Nephron progenitor cell (in vitro differentiated cells): ENCODE measurements at regions not wholly inside any gene's neighbourhood (a gene's known extent, or its start where the extent isn't known, plus 50 kb on each side); places are given as distances from the start of the nearest gene placed in this dataset.
"Not testable (repeated sequence)": the region's sequence is repeated elsewhere in the genome, so short reads cannot be mapped to it uniquely, and the experiment has no call there.

Source experiments
- DNase-seq: peaks from one replicate; pipeline ENCODE4 v3.0.0; 2021
- H3K27ac Mint-ChIP-seq: 2 replicates; pipeline ENCODE4 v1.8.0; 2021; ENCODE audit warnings: mild to moderate bottlenecking, moderate library complexity, mixed read lengths
- H3K27me3 Mint-ChIP-seq: 2 replicates; pipeline ENCODE4 v1.8.0; 2021; ENCODE audit warnings: mild to moderate bottlenecking, low read depth, mixed read lengths; ENCODE audit not compliant: poor library complexity
- H3K36me3 Mint-ChIP-seq: 2 replicates; pipeline ENCODE4 v1.8.0; 2021; ENCODE audit warnings: low read depth, mixed read lengths
- H3K4me1 Mint-ChIP-seq: 2 replicates; pipeline ENCODE4 v1.8.0; 2021; ENCODE audit warnings: mixed read lengths
- H3K4me3 Mint-ChIP-seq: 2 replicates; pipeline ENCODE4 v1.8.0; 2021; ENCODE audit warnings: mild to moderate bottlenecking, moderate library complexity, mixed read lengths
- H3K9me3 Mint-ChIP-seq: 2 replicates; pipeline ENCODE4 v1.8.0; 2021; ENCODE audit warnings: mild to moderate bottlenecking, moderate library complexity, mixed read lengths
- CTCF ChIP-seq: fragments of 200-600 bp; sonication (generic); IDR thresholded peaks from 2 replicates; pipeline ENCODE4 v1.5.0; 2021; ENCODE audit warnings: antibody characterized with exemption

- Mint-ChIP-seq H3K4me3 (no peak overlapping the region), H3K9me3 (peaks cover 6% of the 10 kb centered on the region), H3K4me1 (no peaks in the 10 kb centered on the region), H3K36me3 (no peaks in the 10 kb centered on the region), H3K27me3 (no peaks in the 10 kb centered on the region), H3K27ac (no peak overlapping the region)
- no peak for DNase-seq
- no peak for TF ChIP-seq CTCF
Observed at GRCh38 chr18:28729321-28729720, 552.4 kb upstream of the CDH2 start.

GRCh38 chr18:28728891-28729290 lies 552.0 kb upstream of the CDH2 start:
- DNase-seq, result no peak
- no peak overlapping the region for H3K27ac Mint-ChIP-seq
- no peaks in the 10 kb centered on the region for H3K4me1 Mint-ChIP-seq
- H3K9me3 Mint-ChIP-seq, result peaks cover 6% of the 10 kb centered on the region
- no peak for TF ChIP-seq CTCF
- H3K4me3 Mint-ChIP-seq, result no peak overlapping the region
- H3K36me3 Mint-ChIP-seq, result no peaks in the 10 kb centered on the region
- H3K27me3 Mint-ChIP-seq, result no peaks in the 10 kb centered on the region

GRCh38 chr18:28727189-28727588 lies 550.3 kb upstream of the CDH2 start:
- not testable (repeated sequence) for H3K4me1 Mint-ChIP-seq, H3K9me3 Mint-ChIP-seq, H3K27ac Mint-ChIP-seq, DNase-seq, H3K4me3 Mint-ChIP-seq, H3K36me3 Mint-ChIP-seq, H3K27me3 Mint-ChIP-seq

- Mint-ChIP-seq H3K36me3 (no peaks in the 10 kb centered on the region), H3K4me3 (no peak overlapping the region), H3K27me3 (peaks cover 4% of the 10 kb centered on the region), H3K4me1 (no peaks in the 10 kb centered on the region), H3K9me3 (no peaks in the 10 kb centered on the region), H3K27ac (no peak overlapping the region)
- DNase-seq, result no peak
- no peak for TF ChIP-seq CTCF
Observed at GRCh38 chr18:28725876-28726275, 548.9 kb upstream of the CDH2 start.

- Mint-ChIP-seq H3K27ac (no peak overlapping the region), H3K4me1 (no peaks in the 10 kb centered on the region), H3K9me3 (no peaks in the 10 kb centered on the region), H3K4me3 (no peak overlapping the region), H3K36me3 (no peaks in the 10 kb centered on the region), H3K27me3 (peaks cover 4% of the 10 kb centered on the region)
- no peak for TF ChIP-seq CTCF
- no peak for DNase-seq
Observed at GRCh38 chr18:28723506-28723905, 546.6 kb upstream of the CDH2 start.

- DNase-seq, result no peak
- Mint-ChIP-seq H3K27ac (no peak overlapping the region), H3K4me3 (no peak overlapping the region), H3K36me3 (no peaks in the 10 kb centered on the region), H3K4me1 (peaks cover 3% of the 10 kb centered on the region), H3K27me3 (peaks cover 4% of the 10 kb centered on the region), H3K9me3 (peaks cover 4% of the 10 kb centered on the region)
- TF ChIP-seq CTCF, result no peak
Observed at GRCh38 chr18:28718696-28719095, 541.8 kb upstream of the CDH2 start.
